Fibroblast of skin of left biceps (primary cell): ENCODE measurements at regions not wholly inside any gene's neighbourhood (a gene's known extent, or its start where the extent isn't known, plus 50 kb on each side); places are given as distances from the start of the nearest gene placed in this dataset.
"Not testable (repeated sequence)": the region's sequence is repeated elsewhere in the genome, so short reads cannot be mapped to it uniquely, and the experiment has no call there.

Experiments
- DNase-seq, 2 experiments: peaks; one replicate each; pipeline ENCODE4 v3.0.0-alpha.2; 2013; ENCODE audit warnings: low read depth in 2 of 2

DNA sequence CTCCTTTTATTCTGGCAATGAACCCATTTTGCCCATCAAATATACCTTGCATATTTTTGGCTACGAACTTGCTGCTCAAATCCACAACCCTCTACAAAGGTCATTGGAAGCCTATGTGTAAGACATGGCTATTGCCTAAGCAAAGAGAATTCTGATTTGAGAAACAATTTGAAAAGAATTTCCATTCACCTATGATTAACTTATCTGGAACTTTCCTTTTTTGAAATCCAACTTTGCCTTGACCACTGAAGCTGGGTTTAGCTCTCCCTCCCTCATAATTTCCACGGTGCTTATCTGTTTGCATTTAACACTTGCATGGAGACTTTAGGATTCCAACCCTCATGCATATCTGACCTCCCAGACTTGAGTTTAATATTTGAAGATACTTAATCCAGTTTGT, 1514.7 kb upstream of the SLC10A2 start:
- DNase-seq, result no peak

DNA sequence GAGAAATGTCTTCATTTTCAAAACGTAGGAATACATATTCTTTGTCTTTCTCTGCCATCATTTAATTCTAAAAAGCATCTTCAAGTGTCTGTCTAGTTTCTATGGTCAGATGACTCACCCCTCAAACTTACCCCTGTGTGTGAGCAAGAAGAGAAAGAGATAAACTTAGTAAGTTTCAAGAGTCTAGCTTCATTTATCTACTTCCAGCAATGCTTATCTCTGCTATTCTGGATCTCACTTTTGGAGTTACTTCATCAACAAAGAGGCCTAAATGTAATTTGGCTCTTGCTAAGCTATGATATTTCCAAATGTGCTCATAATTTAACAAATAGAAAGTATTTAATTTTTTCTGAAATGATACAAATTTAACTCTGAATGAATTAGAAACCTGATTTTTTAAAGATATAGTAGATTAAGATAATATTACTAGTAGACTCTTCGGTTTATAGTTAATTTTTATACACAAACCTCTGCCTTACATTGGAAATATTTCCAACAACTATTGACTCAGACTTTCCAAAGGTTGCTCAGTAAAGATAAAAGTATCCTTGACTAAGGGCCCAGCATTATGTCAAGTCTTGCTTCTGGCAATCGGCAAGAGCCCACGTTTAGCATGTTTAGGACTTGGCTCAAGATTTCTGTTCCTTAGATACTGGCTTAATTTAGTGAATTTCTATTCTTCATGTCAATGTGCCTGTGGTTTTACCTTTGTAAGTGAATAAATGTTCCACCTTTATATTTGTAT, 1511.0 kb upstream of the SLC10A2 start:
- no peak for DNase-seq

DNA sequence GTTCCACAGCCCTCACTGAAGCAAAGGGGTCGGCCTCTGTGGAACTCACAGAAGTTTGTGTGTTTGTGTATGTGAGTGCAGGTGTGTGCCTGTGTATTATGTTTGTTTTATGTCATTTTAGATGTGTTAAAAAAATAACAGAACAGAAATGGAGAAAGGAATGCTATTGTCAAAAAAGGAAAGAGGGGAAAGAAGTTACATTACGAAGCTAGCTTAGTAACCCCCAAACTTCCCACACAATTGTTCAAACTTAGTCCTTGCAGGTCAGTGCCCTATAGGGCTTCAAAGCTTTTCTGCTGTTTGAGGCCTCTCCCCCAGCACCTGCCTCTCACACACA, 1505.6 kb upstream of the SLC10A2 start:
- no peak for DNase-seq

DNA sequence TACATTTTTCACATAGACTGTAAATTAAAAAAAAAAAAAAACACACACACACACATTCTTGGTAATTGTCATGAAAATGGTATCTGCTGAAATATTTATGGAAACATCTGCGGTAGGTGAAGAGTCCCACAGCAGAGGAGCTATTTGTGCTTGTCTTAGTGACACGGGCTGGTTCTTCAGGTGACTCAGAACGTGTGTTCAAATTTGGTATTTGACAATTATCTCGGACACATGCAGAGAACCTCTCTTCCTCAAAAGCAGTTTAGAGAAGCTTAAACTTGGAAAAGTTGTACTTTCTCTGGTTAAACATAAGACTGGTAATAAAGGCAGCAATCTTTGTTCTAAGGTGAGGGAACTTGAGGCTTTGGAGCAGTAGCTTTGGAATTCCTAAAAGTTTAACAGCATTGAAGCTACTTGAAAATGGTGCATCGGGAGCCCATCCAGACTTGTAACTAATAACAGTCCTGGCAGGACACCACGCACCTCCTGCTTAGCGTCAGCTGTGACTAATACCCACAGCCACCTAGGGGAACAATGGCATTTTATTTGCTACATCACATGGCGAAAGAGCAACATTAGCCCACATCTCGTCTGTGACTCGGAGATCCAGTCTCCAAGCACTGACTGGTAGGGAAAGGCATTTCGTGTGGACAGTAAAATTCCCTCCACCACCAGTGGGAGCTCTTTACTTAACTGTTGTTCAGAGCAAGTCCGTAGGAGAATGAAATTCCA, 1505.1 kb upstream of the SLC10A2 start:
- DNase-seq, result peak; percentile 53 to 56

DNA sequence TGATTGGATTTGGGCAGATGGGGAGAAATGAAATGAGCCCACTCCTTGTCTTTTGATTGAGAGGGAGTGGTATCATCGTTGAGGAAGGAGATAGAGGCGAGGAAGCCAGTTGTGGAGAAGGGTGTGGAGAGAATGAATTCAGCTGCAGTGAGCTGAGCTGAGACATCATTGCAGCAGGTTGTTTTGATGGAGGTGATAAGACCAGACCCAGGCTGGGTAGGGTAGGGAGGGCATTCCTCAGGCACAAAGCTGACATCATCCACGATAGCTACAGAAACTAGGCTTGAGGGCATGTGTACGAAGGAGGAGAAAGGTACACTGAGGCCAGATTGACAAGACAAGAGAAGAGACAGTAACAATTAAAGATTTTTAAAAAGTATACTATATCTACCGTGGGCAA, 1500.9 kb upstream of the SLC10A2 start:
- DNase-seq, result no peak

DNA sequence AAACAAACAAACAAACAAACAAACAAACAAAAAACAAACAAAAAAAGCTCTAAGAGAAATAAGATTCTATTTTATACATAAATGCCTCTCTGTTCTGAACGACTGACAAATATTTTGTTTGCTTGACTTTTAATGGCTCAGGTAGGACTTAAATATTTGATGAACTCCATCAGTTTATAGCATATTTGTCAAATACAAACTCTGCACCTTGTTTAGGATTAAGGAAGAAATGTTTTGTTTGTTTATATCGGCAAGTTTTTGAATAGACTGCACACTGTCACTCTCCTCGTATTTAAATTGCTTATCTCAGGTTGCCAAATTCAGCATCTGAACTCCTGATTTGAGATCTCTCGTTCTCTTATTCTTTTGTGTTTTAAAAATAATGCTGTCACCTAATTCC, 1499.7 kb upstream of the SLC10A2 start:
- no peak for DNase-seq

DNA sequence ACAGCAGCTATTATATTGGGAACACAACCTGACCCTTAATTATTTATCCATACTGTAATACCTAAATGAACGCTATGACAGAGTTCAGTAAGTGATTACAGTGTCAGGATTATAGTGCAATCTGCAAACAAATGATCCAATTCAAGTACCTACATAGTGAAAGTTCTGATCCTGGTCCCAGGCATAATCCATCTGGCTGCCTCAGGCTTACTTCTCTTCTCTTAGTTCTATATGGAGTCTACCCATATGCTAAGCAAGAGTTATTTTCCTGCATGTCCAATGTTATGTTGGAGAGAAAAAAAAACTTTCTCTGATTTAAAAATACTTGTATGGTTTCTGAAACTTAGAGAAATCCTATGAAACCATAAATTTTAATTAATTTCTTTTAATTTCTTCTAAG, 1487.7 kb upstream of the SLC10A2 start:
- DNase-seq, result no peak

DNA sequence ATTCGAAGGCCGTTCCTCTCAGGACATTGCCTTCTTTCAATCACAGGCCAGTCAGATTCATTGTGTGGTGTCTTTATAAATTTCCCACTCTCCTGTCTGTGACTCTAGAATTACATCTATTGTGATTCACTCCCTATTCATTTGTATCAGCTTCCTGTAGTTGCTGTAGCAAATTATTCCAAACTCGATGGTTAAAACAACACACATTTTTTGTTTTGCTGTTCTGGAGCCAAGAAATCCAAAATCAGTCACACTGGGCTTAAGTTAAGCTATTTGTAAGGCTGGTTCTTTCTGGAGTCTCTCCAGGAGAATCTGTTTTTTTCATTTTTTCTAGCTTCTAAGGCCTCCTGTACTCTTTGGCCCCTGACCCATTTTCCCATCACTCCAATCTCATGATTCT, 1487.0 kb upstream of the SLC10A2 start:
- DNase-seq, result no peak

DNA sequence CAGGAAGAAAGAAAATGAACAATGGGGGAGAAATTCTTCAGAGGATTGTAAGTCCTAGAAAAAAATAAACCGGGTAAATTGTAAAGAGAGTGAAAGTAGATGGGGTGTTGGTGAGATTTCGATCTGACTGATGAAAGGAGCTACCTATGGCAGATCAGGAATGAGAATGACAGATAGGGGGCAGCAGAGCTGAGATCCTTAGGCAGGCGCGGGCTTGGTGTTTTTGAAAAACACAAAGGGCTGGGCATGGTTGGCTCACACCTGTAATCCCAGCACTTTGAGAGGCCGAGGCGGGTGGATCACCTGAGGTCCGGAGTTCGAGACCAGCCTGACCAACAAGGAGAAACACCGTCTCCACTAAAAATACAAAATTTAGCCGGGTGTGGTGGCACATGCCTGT, 1468.6 kb upstream of the SLC10A2 start:
- no peak for DNase-seq

DNA sequence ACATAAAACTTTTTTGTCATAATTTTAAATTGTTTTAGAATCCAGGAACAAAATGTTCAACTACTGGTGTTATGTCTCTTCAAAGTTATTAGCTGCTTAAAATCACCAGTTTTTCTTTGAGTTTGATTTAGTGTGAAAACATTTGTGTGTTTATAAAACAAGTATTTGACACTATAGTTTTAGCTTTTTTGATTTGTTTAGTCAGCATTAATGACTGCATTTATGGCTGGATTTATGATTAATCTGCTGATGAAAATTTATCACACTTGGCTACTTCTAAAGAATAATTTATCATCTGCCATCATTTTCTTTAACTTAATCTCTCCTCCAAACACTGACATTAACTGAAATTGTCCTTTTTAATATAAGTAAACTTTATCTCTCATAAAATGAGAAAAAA, 1465.9 kb upstream of the SLC10A2 start:
- no peak for DNase-seq

DNA sequence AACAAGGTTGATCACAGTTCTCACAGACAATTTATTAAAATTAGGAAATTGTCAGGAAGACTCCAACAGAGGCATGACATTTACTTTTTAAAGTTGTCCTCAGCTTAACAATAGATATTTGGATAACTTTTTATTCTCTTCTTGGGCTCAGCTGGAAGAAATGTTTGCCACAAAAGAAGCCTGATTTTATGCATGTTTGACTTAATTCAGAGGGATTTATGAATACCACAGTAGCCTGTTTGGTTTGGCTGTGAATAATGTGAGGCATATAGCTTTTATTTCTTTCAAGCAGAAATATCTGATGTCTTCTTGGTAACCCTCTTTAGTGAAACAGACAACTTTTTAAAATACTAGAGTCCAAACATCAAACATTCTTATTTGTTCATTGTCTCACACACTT, 1464.5 kb upstream of the SLC10A2 start:
- DNase-seq, result no peak

DNA sequence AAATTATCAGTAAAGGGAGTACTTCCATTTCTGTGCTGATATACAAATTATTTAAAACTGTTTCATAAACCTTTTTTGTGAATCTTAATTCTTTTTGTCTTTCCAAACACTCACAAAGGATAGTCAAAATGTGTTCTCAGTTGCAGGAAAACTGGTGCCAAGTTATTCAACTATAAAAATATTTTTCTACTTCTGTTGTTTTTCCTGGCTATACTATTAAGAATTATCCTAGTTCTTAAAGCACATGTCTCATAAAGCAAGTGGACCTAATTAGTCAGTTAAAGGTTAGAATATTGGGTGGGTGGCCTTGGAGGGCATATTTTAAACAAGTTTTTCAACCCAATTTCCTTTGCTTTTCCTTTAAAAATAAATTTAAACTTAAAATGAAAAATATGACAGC, 1460.3 kb upstream of the SLC10A2 start:
- DNase-seq, result no peak

DNA sequence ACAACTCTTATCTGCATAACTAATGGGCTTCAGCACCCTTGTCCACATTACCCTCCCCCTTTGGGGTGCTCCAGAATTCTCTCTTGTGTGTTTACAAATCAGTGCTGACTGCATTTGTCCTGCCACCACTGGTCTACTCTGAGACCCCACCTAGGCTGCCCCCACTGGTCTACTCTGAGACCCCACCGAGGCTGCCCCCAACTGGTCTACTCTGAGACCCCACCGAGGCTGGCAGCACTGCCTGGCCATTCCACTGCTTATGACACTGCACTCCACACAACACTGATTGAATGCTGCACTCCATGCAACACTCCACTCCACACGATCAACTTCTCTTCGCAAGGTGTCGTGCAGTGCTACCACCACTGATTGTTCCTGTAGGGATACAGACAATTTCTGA, 1459.2 kb upstream of the SLC10A2 start:
- no peak for DNase-seq

DNA sequence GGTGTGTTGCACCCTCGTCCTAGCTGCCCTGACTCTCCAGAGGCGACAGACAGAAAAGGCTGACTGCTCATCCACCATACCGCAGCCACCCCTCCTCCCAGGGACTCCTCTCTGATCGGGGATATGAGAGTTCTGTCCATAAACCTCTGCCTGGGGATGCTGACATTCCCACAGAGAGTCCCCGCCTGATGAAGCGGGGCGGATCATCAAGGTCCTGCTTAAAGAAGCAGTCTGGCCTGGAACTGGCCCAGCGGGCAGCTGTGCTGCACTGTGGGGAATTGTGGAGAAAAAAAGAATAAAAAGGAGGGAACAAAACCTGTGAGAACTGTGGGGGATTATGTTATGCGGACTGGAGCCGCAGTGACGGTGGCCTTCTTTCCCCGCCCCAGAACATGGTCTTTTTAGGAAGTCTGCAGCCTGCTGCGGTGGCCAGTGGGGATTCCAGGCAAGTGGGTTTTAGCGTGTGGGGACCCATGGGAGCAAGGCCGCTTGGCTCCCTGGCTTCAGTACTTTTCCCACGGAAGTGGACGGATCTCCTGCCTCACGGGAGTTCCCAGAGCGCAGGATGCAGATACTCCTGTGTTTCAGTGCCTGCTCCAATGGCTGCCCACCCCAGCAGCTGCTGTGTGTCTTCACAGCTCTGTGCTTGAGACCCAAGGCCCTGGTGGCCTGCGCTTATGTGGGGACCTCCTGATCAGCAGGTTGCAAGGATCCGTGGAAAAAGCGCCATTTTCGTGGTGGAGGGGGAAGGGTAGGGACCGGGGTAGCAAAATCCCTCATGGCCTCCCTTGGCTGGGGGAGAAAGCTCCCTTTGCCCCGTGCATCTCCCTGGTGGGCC, 1456.2 kb upstream of the SLC10A2 start:
- DNase-seq, result no peak

DNA sequence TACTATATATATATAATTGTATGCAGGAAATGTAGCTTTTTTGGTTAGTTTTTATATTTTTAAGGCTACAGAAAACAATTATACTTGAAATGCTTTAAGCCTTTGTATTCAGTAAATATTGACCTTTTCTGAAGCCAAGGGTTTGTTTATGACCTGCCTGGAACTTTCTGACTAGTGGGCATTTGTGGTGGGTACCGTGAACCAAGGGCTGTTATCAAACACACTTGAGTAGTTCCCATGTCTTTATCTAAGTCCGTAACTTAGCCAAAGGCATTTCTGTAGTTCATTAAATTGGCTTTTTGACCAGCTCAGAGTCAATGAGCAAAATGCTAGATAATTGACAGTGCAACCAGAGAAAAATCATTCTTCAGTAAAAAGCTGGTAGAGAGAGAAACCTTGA, 1444.2 kb upstream of the SLC10A2 start:
- DNase-seq, result no peak

DNA sequence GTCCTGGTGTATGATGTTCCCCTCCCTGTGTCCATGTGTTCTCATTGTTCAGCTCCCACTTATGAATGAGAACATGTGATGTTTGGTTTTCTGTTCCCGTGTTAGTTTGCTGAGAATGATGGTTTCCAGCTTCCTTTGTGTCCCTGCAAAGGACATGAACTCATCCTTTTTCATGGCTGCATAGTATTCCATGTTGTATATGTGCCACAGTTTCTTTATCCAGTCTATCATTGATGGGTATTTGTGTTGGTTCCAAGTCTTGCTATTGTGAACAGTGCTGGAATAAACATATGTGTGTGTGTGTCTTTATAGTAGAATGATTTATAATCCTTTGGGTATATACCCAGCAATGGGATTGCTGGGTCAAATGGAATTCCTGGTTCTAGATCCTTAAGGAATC, 1427.3 kb upstream of the SLC10A2 start:
- not testable (repeated sequence) for DNase-seq

DNA sequence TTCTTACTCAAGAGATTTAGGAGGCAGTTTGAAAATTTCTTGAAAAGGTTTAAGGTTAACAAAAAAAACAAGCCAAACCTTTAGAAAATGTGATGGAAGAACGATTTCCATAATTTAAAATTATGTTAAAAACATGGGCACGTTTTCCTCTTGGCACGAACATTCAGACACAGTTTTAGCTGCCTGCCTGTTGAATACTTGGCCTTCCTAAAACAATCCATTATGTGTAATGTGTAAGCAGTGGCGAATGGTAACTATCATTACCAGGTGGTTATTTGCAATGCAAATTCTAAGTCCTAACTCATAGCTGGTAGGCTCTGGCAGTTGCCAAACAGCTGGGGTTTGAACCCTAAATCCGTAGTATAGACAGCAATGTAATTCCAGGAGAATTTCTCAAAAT, 1425.7 kb upstream of the SLC10A2 start:
- DNase-seq, result no peak

DNA sequence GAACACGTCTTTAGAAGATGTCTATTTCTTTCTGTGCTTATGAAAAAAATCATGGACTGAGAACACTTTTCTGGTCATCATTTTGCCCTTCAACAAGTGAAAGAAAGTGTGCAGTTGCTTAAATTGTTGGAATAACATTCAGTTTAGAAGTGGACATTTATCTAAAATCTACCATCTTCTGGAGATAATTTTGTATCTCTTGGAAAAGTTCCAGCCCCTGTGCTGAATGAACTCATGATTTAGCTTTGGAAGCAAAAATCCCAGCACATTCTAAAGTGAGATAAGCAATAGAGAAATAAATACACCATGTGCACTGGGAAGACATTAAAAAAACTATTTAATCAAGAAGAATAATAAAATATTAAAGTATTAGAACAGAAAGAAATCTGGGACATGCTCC, 1420.8 kb upstream of the SLC10A2 start:
- DNase-seq, result no peak

DNA sequence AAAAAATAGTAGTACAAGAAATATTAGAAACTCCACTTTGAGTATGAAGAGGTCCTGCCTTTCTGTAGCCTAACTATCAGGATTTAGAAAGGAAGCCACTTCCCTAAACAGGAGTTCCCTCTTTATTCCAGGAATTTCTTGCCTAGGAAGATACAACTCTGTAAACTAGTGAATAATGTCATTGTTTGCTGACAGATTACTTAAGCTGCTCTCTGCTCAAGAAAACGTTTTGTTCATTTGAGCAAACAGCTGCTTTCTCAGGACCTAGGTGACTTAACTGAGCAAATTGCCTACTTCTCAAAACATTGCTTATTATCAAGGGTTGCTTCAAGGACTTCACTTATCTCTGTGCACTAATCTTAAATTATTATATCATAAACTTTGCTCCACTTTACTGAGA, 1419.4 kb upstream of the SLC10A2 start:
- no peak for DNase-seq

DNA sequence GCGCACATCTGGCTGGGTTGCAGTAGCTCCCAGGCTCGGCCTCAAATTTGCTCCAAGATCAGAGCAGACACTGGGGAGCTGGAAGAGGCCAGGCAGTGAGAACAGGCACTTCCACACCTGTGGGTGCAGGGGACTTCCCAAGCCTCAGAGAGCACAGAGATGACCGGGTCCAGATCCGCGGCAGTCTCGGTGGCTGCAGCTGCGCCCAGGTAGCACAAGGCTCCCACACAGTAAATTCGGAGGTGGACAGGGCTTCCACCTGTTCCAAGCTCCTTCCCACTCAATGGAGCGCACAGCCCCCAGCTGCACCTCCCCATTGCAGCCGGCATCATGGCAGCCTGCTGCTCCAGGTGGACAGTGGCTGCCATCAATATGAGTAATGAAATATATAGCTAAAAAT, 1417.4 kb upstream of the SLC10A2 start:
- DNase-seq, result no peak

DNA sequence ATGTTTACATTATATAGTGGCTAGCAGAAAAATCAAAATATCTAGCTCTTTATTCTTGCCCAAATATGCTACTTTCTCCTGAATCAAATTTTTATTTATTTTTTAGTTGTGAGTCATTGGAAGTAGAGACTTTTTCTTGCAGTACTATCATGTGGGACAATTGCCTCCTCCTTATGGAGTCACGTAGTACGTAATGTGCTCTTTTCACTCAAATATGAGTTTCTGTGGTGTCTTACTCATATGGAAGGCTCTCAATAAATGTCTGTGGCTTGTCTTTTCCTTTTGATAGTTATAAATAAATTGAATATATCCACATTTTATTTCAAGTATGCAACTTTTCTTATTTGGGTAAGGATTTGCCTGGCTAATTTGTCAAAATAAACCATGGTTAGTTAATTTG, 1411.0 kb upstream of the SLC10A2 start:
- no peak for DNase-seq

DNA sequence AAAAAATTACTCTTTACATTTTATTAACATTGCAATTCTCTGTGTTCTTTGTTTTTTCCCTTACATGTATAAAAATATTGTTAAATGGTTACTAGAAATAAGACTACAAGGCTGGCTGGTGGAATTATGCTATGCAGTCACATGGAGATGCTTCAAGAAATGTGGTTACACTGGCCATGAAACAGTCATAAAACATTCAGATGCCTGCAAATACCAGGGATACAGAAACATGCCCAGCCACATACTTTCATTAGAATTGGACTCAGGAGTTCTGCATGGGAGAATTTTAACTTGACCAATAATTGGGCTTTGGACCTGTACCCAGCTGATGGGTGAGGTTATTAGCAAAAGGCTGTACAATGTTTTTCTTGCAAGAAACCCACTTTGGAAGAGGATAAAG, 1407.7 kb upstream of the SLC10A2 start:
- DNase-seq, result no peak

DNA sequence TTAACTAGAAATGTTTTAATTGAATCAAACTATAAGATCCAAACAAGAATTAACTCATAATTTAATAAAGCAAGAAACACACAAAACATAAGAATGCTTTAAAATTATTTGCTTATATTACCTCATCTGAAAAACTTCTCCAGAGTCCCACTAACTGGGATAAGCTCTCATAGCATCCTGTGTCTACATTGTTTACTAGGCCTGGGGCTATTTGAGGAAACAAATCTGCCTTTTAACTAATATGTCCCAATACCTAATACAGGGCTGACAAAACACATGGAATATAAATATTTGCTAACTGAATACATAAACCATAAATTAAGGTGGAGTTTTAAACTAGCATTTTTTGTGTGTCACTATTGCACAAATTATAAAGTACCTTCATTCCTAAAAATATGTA, 1399.8 kb upstream of the SLC10A2 start:
- DNase-seq, result no peak
